AG04449 (cell line): ENCODE measurements at regions not wholly inside any gene's neighbourhood (a gene's known extent, or its start where the extent isn't known, plus 50 kb on each side); places are given as distances from the start of the nearest gene placed in this dataset.

Experiments
- CTCF ChIA-PET: fragments of 350-600 bp; formaldehyde crosslinking; extraction: SDS; loops from one replicate; lab custom pipeline; 2021; ENCODE audit warnings: antibody characterized with exemption; lab: Yijun Ruan, JAX
- POLR2A ChIA-PET: fragments of 400-600, 350-600 bp; formaldehyde crosslinking; extraction: SDS; loops from one replicate; lab custom pipeline; 2020; ENCODE audit warnings: antibody characterized with exemption, inconsistent platforms; lab: Yijun Ruan, JAX
- DNase-seq: peaks from one replicate; pipeline ENCODE4 v3.0.0-alpha.2; 2010; ENCODE audit warnings: low read depth, low spot score
- H3K4me3 ChIP-seq: 2 replicates; pipeline ENCODE4 v1.5.1; 2011; ENCODE audit warnings: low read depth, mild to moderate bottlenecking, control low read depth, low read length
- CTCF ChIP-seq: IDR thresholded peaks from one replicate; pipeline ENCODE4 v1.5.1; 2011; ENCODE audit warnings: mild to moderate bottlenecking, moderate library complexity, low read length, control low read depth, inconsistent platforms; ENCODE audit not compliant: insufficient read depth; ENCODE audit errors: missing control alignments

GRCh38 chr13:85541476-85541875 lies 257.7 kb downstream of the SLITRK6 start:
- ChIA-PET POLR2A (no interaction called here), CTCF (no interaction called here)
- no peak overlapping the region for H3K4me3 ChIP-seq
- DNase-seq, result no peak
- TF ChIP-seq CTCF, result no peak

DNA sequence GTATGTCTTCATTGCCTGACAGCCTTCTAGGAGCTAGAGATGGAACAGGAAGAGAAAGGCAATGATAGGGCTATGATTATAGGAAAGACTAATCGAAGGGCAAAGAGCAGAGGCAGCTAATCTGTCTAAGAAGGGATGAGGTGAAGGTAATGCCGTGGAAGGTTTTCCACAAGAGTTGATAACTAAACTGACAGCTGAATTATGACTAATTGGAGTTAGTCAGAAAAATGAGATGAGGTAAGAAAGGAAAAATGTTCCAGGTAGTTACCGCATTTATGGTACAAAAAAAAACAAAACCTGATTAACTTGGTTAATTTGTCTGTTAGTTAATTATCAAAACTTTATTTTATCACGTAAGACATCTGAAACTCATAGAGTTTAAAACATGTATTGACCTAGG lies 260.3 kb downstream of the SLITRK6 start:
- no peak for TF ChIP-seq CTCF
- DNase-seq, result no peak
- ChIA-PET POLR2A (no interaction called here), CTCF (no interaction called here)
- no peak overlapping the region for H3K4me3 ChIP-seq

- DNase-seq, result no peak
- ChIA-PET CTCF (no interaction called here), POLR2A (no interaction called here)
- no peak overlapping the region for H3K4me3 ChIP-seq
- TF ChIP-seq CTCF, result no peak
These were observed 261.6 kb downstream of the SLITRK6 start for GRCh38 chr13:85537601-85538000.

DNA sequence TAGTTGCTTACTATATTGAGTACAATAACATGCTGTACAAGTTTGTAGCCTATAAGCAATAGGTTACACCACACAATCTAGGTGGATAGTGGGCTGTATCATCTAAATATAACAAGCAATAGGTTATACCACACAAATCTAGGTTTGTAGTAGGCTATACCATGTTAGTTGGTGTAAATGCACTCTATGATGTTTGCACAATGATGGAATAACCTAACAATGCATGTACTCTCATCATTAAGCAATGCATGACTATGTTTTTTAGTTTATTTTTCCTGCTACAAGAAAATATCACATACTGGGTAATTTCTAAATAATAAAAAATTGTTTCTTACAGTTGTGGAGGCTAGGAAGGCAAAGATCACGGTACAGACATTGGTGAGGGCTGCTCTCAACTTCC lies 262.5 kb downstream of the SLITRK6 start:
- TF ChIP-seq CTCF, result no peak
- POLR2A ChIA-PET, result no interaction called here

GRCh38 chr13:85535316-85536084 lies 263.7 kb downstream of the SLITRK6 start:
- POLR2A ChIA-PET, result no interaction called here

More for the DNA sequence above, 262.5 kb downstream of the SLITRK6 start:
- no peak for DNase-seq
- CTCF ChIA-PET, result no interaction called here
- H3K4me3 ChIP-seq, result no peak overlapping the region

DNA sequence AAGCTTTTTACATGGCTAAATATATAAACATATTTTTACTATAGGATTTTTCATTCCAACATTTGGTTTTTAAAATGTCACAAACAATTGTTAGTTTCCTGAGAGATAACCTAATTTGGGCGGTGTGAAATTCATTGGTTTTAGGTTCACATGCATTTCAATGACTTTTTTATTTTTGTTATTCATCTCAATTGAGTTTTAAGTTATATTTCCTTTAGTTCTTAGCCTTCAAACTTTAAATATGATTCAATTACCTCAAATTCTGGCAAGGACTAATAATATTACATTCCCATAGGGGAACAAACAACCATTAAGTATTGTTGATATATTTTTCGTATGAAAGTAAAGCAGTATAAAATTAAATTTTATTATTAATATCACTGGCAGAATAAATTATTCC lies 265.3 kb downstream of the SLITRK6 start:
- ChIA-PET POLR2A (no interaction called here), CTCF (no interaction called here)
- no peak for TF ChIP-seq CTCF
- no peak overlapping the region for H3K4me3 ChIP-seq
- no peak for DNase-seq

More at GRCh38 chr13:85535316-85536084, 263.7 kb downstream of the SLITRK6 start:
- CTCF ChIA-PET, result no interaction called here
- no peak for TF ChIP-seq CTCF
- no peak for DNase-seq
- no peak overlapping the region for H3K4me3 ChIP-seq
